Colonic mucosa (tissue), 4 donors: ENCODE measurements at regions not wholly inside any gene's neighbourhood (a gene's known extent, or its start where the extent isn't known, plus 50 kb on each side); places are given as distances from the start of the nearest gene placed in this dataset.

Experiments used
- DNase-seq: peaks from one replicate; pipeline ENCODE4 v3.0.0-alpha.2; 2020
- H3K27ac ChIP-seq: fragments of 200-600 bp; one replicate; pipeline ENCODE4 v1.8.0; 2021
- H3K27me3 ChIP-seq: fragments of 200-600 bp; one replicate; pipeline ENCODE4 v1.8.0; 2021
- H3K36me3 ChIP-seq: fragments of 200-600 bp; one replicate; pipeline ENCODE4 v1.8.0; 2021
- H3K4me1 ChIP-seq: fragments of 200-600 bp; one replicate; pipeline ENCODE4 v1.8.0; 2021; ENCODE audit warnings: mild to moderate bottlenecking
- H3K4me3 ChIP-seq: fragments of 200-600 bp; one replicate; pipeline ENCODE4 v1.8.0; 2021
- H3K9ac ChIP-seq, 2 donors: one replicate each; pipeline ENCODE4 v1.7.0; 2013; ENCODE audit warnings: control low read depth in 2 of 2, low read depth in 2 of 2, low read length in 2 of 2
- H3K9me3 ChIP-seq: fragments of 200-600 bp; one replicate; pipeline ENCODE4 v1.8.0; 2021
- intact Hi-C: fragments of 100-400 bp; cut with DNase I; formaldehyde crosslinking; loops from one replicate; pipeline ENCODE4 v1.14.1; 2022
- TF ChIP-seq, protein P1 (sequence below): fragments of 200-600 bp; IDR thresholded peaks from one replicate; pipeline ENCODE4 v1.8.0; 2022; ENCODE audit warnings: antibody characterized with exemption, mild to moderate bottlenecking
- donor health status: healthy.
- donor health status: DM: no; HTN: no; CAD: no.
- donor health status: DM: no; HTN: no; CAD: no.

- DNase-seq = no peak
- H3K27ac ChIP-seq = no peak overlapping the region
- TF ChIP-seq, protein P1, sequence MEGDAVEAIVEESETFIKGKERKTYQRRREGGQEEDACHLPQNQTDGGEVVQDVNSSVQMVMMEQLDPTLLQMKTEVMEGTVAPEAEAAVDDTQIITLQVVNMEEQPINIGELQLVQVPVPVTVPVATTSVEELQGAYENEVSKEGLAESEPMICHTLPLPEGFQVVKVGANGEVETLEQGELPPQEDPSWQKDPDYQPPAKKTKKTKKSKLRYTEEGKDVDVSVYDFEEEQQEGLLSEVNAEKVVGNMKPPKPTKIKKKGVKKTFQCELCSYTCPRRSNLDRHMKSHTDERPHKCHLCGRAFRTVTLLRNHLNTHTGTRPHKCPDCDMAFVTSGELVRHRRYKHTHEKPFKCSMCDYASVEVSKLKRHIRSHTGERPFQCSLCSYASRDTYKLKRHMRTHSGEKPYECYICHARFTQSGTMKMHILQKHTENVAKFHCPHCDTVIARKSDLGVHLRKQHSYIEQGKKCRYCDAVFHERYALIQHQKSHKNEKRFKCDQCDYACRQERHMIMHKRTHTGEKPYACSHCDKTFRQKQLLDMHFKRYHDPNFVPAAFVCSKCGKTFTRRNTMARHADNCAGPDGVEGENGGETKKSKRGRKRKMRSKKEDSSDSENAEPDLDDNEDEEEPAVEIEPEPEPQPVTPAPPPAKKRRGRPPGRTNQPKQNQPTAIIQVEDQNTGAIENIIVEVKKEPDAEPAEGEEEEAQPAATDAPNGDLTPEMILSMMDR = no peak
- no peaks in the 10 kb centered on the region for H3K4me1 ChIP-seq
- intact Hi-C loops = no loop called here
- no peak overlapping the region for H3K9ac ChIP-seq
- H3K27me3 ChIP-seq = no peaks in the 10 kb centered on the region
- H3K9me3 ChIP-seq = no peaks in the 10 kb centered on the region
- H3K4me3 ChIP-seq = no peak overlapping the region
- no peaks in the 10 kb centered on the region for H3K36me3 ChIP-seq
Observed at GRCh38 chr21:16427587-16428087, 697.9 kb downstream of the USP25 start.

DNA sequence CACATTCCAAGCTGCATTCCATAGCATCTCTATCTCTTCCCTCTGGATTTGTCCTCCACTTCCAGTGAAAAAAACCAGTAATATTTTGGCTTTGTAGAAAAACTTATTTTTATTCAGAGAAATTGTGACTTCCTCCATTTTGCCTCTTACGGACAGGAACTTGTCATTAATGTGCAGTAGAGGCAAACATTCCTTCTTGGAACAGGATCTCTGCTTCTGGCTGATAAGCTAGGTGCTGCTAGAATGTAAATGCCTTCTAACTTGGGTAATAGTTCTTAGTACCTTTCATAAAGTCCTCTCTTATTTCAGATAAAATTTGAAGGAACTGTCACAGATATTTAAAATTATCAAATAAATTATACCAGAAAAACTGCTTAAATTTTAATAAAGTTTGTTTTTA, 707.8 kb downstream of the USP25 start:
- Histone ChIP-seq H3K4me1 (no peaks in the 10 kb centered on the region), H3K9ac (no peak overlapping the region), H3K27me3 (no peaks in the 10 kb centered on the region), H3K27ac (no peak overlapping the region), H3K4me3 (no peak overlapping the region), H3K9me3 (no peaks in the 10 kb centered on the region), H3K36me3 (no peaks in the 10 kb centered on the region)
- DNase-seq = no peak
- TF ChIP-seq, protein P1 = no peak
- intact Hi-C loops = no loop called here

GRCh38 chr21:16438761-16439160, 709.0 kb downstream of the USP25 start:
- H3K4me3 ChIP-seq = no peak overlapping the region
- intact Hi-C loops = no loop called here
- H3K9me3 ChIP-seq = no peaks in the 10 kb centered on the region
- H3K36me3 ChIP-seq = no peaks in the 10 kb centered on the region
- H3K9ac ChIP-seq = no peak overlapping the region
- H3K27ac ChIP-seq = no peak overlapping the region
- TF ChIP-seq, protein P1 = no peak
- no peak for DNase-seq
- H3K27me3 ChIP-seq = no peaks in the 10 kb centered on the region
- H3K4me1 ChIP-seq = no peaks in the 10 kb centered on the region

- H3K4me1 ChIP-seq = no peaks in the 10 kb centered on the region
Observed at GRCh38 chr21:16441789-16442188, 712.0 kb downstream of the USP25 start.

GRCh38 chr21:16454399-16454798, 724.6 kb downstream of the USP25 start:
- no peak for DNase-seq
- Histone ChIP-seq H3K4me1 (no peaks in the 10 kb centered on the region), H3K9ac (no peak overlapping the region), H3K4me3 (no peak overlapping the region), H3K27me3 (no peaks in the 10 kb centered on the region), H3K9me3 (no peaks in the 10 kb centered on the region), H3K36me3 (no peaks in the 10 kb centered on the region), H3K27ac (no peak overlapping the region)
- TF ChIP-seq, protein P1 = no peak
- intact Hi-C loops = no loop called here

More at GRCh38 chr21:16441789-16442188, 712.0 kb downstream of the USP25 start:
- Histone ChIP-seq H3K9ac (no peak overlapping the region), H3K9me3 (no peaks in the 10 kb centered on the region), H3K27ac (no peak overlapping the region), H3K4me3 (no peak overlapping the region), H3K36me3 (no peaks in the 10 kb centered on the region), H3K27me3 (no peaks in the 10 kb centered on the region)
- no peak for DNase-seq
- TF ChIP-seq, protein P1 = no peak
- intact Hi-C loops = no loop called here
